ENCODE measurements at regions not wholly inside any gene's neighbourhood (a gene's known extent, or its start where the extent isn't known, plus 50 kb on each side); places are given as distances from the start of the nearest gene placed in this dataset.

DNA sequence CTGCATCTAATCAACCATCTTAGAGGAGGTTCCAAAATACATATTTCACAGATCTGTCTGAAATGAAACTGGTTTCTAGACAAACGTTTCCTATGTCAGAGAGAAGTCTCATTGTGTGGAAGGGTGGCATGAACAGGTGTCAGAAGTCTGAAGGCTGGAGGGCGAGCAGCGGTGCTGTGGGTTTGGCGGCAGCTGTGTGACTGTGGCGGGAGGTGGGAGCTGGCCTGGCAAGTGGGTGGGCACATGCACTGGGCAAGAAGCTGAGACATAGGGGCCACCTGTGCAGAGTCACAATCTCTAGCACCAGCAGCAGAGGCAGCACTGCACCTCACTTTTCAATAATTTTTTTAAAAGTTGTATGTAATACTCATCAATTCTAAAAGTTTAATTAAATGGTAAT is 346.3 kb downstream of the DSC3 start:
- TF ChIP-seq, protein P1, sequence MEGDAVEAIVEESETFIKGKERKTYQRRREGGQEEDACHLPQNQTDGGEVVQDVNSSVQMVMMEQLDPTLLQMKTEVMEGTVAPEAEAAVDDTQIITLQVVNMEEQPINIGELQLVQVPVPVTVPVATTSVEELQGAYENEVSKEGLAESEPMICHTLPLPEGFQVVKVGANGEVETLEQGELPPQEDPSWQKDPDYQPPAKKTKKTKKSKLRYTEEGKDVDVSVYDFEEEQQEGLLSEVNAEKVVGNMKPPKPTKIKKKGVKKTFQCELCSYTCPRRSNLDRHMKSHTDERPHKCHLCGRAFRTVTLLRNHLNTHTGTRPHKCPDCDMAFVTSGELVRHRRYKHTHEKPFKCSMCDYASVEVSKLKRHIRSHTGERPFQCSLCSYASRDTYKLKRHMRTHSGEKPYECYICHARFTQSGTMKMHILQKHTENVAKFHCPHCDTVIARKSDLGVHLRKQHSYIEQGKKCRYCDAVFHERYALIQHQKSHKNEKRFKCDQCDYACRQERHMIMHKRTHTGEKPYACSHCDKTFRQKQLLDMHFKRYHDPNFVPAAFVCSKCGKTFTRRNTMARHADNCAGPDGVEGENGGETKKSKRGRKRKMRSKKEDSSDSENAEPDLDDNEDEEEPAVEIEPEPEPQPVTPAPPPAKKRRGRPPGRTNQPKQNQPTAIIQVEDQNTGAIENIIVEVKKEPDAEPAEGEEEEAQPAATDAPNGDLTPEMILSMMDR (IDR thresholded peaks at IDR 0.05): no peak

DNA sequence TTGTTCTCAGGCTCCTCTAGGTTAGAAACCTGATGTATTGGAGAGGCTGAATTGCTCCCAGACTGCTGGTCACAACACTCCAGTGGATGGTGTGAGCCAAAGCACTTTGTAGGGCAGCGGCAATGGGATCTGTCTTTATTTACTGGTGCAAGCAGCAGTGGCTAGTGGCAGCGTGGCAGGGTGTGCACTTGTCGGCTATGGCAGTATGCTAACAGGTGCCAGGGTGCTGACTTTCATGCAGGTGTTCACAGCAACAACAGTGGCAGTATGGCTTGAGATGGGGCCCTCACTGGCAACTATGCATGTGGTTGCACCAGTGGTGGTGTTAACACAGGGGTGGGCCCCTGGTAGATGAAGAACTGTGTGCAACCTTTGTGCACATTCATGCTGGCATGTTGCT is 347.8 kb downstream of the DSC3 start:
- TF ChIP-seq, protein P1 (IDR thresholded peaks at IDR 0.05): no peak

- TF ChIP-seq, protein P1 (IDR thresholded peaks at IDR 0.05): no peak
Observed at GRCh38 chr18:30689216-30689615, 353.3 kb downstream of the DSC3 start.

- TF ChIP-seq, protein P1 (IDR thresholded peaks at IDR 0.05): no peak
Observed at GRCh38 chr18:30687501-30687900, 355.0 kb downstream of the DSC3 start.

GRCh38 chr18:30684825-30685481 is 357.6 kb downstream of the DSC3 start:
- TF ChIP-seq, protein P1 (IDR thresholded peaks at IDR 0.05): no peak

- TF ChIP-seq, protein P1 (IDR thresholded peaks at IDR 0.05): no peak
Observed at GRCh38 chr18:30683836-30684235, 358.7 kb downstream of the DSC3 start.

DNA sequence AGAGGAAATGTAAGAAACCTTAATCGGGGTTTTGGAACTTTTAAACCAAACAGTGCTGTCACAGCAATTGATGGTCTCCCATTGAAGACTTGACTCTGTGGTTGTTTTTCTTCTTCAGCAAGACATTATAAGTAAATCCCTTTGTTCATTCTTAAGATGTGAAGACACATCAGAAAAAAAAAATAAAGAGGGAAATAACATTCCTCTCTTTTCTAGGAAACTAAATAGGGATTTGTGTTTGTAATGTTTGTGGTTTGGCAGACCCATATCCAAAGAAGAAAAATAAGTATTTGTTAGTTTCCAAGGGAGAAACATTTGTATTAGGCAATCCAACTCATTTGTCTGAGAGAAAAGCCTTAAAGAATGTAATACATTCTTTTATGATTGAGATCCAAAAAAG is 359.9 kb downstream of the DSC3 start:
- TF ChIP-seq, protein P1 (IDR thresholded peaks at IDR 0.05): no peak
